Smooth muscle cell (in vitro differentiated cells): ENCODE measurements at regions not wholly inside any gene's neighbourhood (a gene's known extent, or its start where the extent isn't known, plus 50 kb on each side); places are given as distances from the start of the nearest gene placed in this dataset.

Source experiments
- DNase-seq: peaks from one replicate; lab custom pipeline; 2025; ENCODE audit not compliant: unreplicated experiment; lab: John Stamatoyannopoulos, UW
- H2AFZ ChIP-seq: fragments of 200-600 bp; sonication (generic); 2 replicates; pipeline ENCODE4 v1.6.0; 2016; ENCODE audit warnings: antibody characterized with exemption, low read depth, mild to moderate bottlenecking
- H3F3A ChIP-seq: fragments of 200-600 bp; sonication (generic); 2 replicates; pipeline ENCODE4 v1.6.0; 2017; ENCODE audit warnings: antibody characterized with exemption, low read depth
- H3K27ac ChIP-seq: fragments of 200-600 bp; sonication (generic); 2 replicates; pipeline ENCODE4 v1.5.1; 2016; ENCODE audit warnings: low read depth, mild to moderate bottlenecking
- H3K27me3 ChIP-seq: fragments of 200-600 bp; sonication (generic); 2 replicates; pipeline ENCODE4 v1.6.1; 2016; ENCODE audit warnings: low read depth, mild to moderate bottlenecking
- H3K36me3 ChIP-seq: fragments of 200-600 bp; sonication (generic); 2 replicates; pipeline ENCODE4 v1.5.1; 2016; ENCODE audit warnings: low read depth
- H3K4me1 ChIP-seq: fragments of 200-600 bp; sonication (generic); 2 replicates; pipeline ENCODE4 v1.5.1; 2016; ENCODE audit warnings: low read depth
- H3K4me2 ChIP-seq: fragments of 200-600 bp; sonication (generic); 2 replicates; pipeline ENCODE4 v1.6.0; 2016; ENCODE audit warnings: mild to moderate bottlenecking
- H3K4me3 ChIP-seq: fragments of 200-600 bp; sonication (generic); 2 replicates; pipeline ENCODE4 v1.5.1; 2016; ENCODE audit warnings: mild to moderate bottlenecking
- H3K79me2 ChIP-seq: fragments of 200-600 bp; sonication (generic); 2 replicates; pipeline ENCODE4 v1.6.0; 2016; ENCODE audit warnings: low read depth, mild to moderate bottlenecking
- H3K9ac ChIP-seq: fragments of 200-600 bp; sonication (generic); 2 replicates; pipeline ENCODE4 v1.6.0; 2016; ENCODE audit warnings: low read depth
- H3K9me3 ChIP-seq: fragments of 200-600 bp; sonication (generic); replicated peaks from 2 replicates; pipeline ENCODE4 v1.5.1; 2016; ENCODE audit warnings: low read depth
- H4K20me1 ChIP-seq: fragments of 200-600 bp; sonication (generic); 2 replicates; pipeline ENCODE4 v1.6.0; 2016; ENCODE audit warnings: low read depth
- CTCF ChIP-seq: fragments of 200-600 bp; sonication (generic); IDR thresholded peaks from 2 replicates; pipeline ENCODE4 v1.5.1; 2017; ENCODE audit warnings: borderline replicate concordance, mild to moderate bottlenecking, antibody characterized with exemption; ENCODE audit not compliant: insufficient read depth, poor library complexity, severe bottlenecking
- WGBS: methylation state at CpG from one replicate; pipeline ENCODE4 v1.1.7; 2016; ENCODE audit warnings: low lambda C conversion rate; 5-methylcytosine and 5-hydroxymethylcytosine counted together

GRCh38 chr20:17824676-17825251 lies 125.0 kb downstream of the BANF2 start:
- no peak overlapping the region for H2AFZ ChIP-seq
- H3K4me3 ChIP-seq: no peak overlapping the region
- no peaks in the 10 kb centered on the region for H3F3A ChIP-seq
- WGBS: 94% methylated on average over 7 of the region's 7 CpGs
- no peaks in the 10 kb centered on the region for H4K20me1 ChIP-seq
- no peaks in the 10 kb centered on the region for H3K36me3 ChIP-seq
- no peaks in the 10 kb centered on the region for H3K4me1 ChIP-seq
- no peak for TF ChIP-seq CTCF
- no peak for DNase-seq
- H3K4me2 ChIP-seq: no peak overlapping the region
- no peak overlapping the region for H3K27ac ChIP-seq
- no peak overlapping the region for H3K9ac ChIP-seq
- no peaks in the 10 kb centered on the region for H3K79me2 ChIP-seq
- no peaks in the 10 kb centered on the region for H3K9me3 ChIP-seq
- no peaks in the 10 kb centered on the region for H3K27me3 ChIP-seq

- Histone ChIP-seq H3K27ac (no peak overlapping the region), H3K36me3 (no peaks in the 10 kb centered on the region), H4K20me1 (no peaks in the 10 kb centered on the region), H2AFZ (no peak overlapping the region), H3K9ac (no peak overlapping the region), H3K4me2 (no peak overlapping the region), H3K9me3 (no peaks in the 10 kb centered on the region), H3F3A (no peaks in the 10 kb centered on the region), H3K4me3 (no peak overlapping the region), H3K4me1 (no peaks in the 10 kb centered on the region), H3K27me3 (no peaks in the 10 kb centered on the region), H3K79me2 (no peaks in the 10 kb centered on the region)
- 77% methylated on average over 10 of the region's 10 CpGs for WGBS
- TF ChIP-seq CTCF: no peak
- DNase-seq: no peak
Measured at GRCh38 chr20:17823409-17824144, 123.8 kb downstream of the BANF2 start.

- Histone ChIP-seq H3F3A (no peaks in the 10 kb centered on the region), H3K4me2 (no peak overlapping the region), H3K27me3 (no peaks in the 10 kb centered on the region), H3K4me3 (no peak overlapping the region), H3K9me3 (no peaks in the 10 kb centered on the region), H3K79me2 (no peaks in the 10 kb centered on the region), H3K27ac (no peak overlapping the region), H3K36me3 (no peaks in the 10 kb centered on the region), H4K20me1 (no peaks in the 10 kb centered on the region), H2AFZ (no peak overlapping the region), H3K9ac (no peak overlapping the region), H3K4me1 (no peaks in the 10 kb centered on the region)
- TF ChIP-seq CTCF: no peak
- WGBS: 91% methylated on average over 15 of the region's 15 CpGs
- DNase-seq: no peak
Measured at GRCh38 chr20:17822540-17823408, 123.0 kb downstream of the BANF2 start.
